NCI-H510A treated with DMSO at 0.1 percent for 48 hours (cell line): ENCODE measurements at regions not wholly inside any gene's neighbourhood (a gene's known extent, or its start where the extent isn't known, plus 50 kb on each side); places are given as distances from the start of the nearest gene placed in this dataset.
"Not testable (repeated sequence)": the region's sequence is repeated elsewhere in the genome, so short reads cannot be mapped to it uniquely, and the experiment has no call there.

Experiments used
- DNase-seq: peaks from one replicate; lab custom pipeline; 2025; lab: John Stamatoyannopoulos, UW

- no peak for DNase-seq
Observed at GRCh38 chr6:170043150-170043819, 247.6 kb downstream of the DLL1 start.

GRCh38 chr6:170042596-170043118 lies 248.2 kb downstream of the DLL1 start:
- DNase-seq, result no peak

DNA sequence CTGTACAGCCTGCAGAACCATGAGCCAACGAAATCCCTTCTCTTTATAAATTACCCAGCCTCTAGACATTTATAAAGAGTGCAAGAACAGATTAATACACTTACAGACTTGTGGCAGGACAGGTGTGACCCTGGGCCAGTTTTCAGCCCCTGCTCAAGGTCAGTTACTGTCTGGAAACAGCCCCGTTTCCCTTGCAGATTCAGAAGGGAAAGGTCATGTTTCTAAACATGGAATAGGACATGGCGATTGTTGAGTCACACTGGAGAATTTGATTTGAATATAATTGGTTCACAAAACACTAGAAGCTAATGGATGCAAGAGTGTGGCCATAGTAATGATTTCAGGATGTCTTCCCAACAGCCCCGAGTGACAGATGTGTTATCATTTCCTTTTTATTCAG lies 248.8 kb downstream of the DLL1 start:
- no peak for DNase-seq

GRCh38 chr6:170041526-170041925 lies 249.4 kb downstream of the DLL1 start:
- DNase-seq, result no peak

- DNase-seq, result no peak
Observed at GRCh38 chr6:170040906-170041305, 250.0 kb downstream of the DLL1 start.

GRCh38 chr6:170040115-170040500 lies 250.8 kb downstream of the DLL1 start:
- no peak for DNase-seq

- no peak for DNase-seq
Observed at GRCh38 chr6:170039156-170040114, 251.4 kb downstream of the DLL1 start.

DNA sequence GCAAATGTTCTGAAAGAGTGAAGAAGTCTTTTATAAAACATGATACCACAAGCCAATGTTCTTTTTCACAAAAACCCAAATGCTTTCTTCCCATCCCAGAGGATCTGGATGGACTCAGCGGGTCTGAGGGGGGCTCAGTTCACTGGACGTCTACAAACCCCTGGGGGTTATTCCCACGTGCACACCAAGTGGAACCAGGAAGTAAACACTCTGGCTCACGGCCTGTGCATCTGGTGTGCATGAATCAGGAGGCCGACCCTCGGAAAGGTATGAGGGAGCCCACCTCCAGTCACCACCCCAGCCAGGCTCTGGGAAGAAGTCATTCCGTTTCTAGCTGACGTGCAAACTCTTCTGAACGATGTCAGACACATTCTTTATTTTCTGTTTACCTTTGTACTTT lies 252.2 kb downstream of the DLL1 start:
- DNase-seq, result no peak

DNA sequence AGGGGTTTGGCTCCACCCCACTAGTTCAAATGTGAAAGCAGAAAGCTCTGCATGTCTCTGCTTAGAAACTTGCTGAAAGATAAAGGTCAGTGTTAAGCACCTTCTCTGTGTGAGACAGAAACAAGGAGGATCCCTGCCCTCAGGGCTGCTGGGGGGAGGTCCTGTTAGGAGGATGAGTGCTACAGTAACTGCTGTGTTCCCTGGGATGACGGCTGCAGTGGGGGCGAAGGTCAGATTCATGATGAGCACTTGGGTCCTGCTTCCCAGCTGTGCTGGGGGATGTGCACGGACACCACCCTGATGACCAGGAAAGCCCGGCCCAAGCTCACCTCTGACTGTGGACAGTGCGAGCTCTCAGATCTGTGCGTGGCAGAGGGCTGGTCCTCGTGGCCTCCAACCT lies 252.6 kb downstream of the DLL1 start:
- DNase-seq, result no peak

GRCh38 chr6:170037541-170038250 lies 253.2 kb downstream of the DLL1 start:
- DNase-seq, result no peak

DNA sequence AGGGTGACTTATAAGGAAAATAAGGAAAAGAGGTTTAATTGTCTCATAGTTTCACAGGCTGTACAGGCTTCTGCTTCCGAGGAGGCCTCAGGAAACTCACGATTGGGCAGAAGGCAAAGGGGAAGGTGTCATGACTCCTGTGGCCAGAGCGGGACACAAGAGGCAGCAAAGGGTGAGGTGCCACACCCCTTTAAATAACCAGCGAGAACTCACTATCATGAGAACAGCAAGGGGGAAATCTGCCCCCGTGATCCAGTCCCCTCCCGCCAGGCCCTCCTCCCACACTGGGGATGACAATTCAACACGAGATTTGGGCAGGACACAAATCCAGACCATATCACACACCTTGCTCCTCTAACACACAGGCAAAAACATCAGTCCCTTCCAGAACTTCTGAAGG lies 254.0 kb downstream of the DLL1 start:
- DNase-seq, result no peak

DNA sequence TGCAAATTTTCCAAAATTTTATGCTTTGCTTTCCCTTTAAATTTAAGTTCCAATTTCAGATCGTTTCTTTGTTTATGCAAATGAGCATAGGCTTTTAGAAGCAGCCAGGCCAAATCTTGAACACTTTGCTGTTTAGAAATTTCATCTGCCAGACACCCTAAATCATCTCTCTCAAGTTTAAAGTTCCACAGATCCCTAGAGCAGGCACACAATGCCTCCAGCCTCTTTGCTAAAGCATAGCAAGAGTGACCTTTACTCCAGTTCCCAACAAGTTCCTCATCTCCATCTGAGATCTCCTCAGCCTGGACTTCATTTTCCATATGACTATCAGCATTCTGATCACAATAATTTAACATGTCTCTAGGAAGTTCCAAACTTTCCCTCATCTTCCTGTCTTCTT lies 254.5 kb downstream of the DLL1 start:
- not testable (repeated sequence) for DNase-seq

- DNase-seq, result no peak
Observed at GRCh38 chr6:170035901-170036304, 255.0 kb downstream of the DLL1 start.

- DNase-seq, result no peak
Observed at GRCh38 chr6:170035044-170035443, 255.8 kb downstream of the DLL1 start.

GRCh38 chr6:170034294-170034693 lies 256.6 kb downstream of the DLL1 start:
- DNase-seq, result no peak

DNA sequence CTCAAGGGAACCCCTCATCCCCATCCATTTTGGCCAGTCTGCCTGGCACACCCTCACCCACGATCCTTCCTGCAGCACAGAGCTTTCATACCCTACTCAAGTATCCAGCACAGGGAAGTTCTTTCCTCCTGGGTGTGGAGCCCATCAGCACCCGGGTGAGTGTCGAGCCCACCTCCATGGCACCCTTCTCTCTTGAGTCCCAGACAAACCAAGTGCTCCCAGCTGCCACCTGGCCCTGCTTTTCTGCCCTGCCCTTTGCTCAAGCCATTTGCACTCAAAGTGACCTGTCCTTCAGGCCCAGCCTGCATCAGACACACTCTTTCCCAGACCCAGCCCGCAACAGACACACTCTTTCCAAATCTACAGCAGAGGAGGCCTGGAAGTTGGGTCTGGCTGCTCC lies 257.2 kb downstream of the DLL1 start:
- DNase-seq, result no peak

- DNase-seq, result no peak
Observed at GRCh38 chr6:170032706-170033309, 258.1 kb downstream of the DLL1 start.

- DNase-seq, result no peak
Observed at GRCh38 chr6:170032197-170032596, 258.7 kb downstream of the DLL1 start.

- DNase-seq, result no peak
Observed at GRCh38 chr6:170031684-170032121, 259.2 kb downstream of the DLL1 start.

- DNase-seq, result peak; percentile 16
Observed at GRCh38 chr6:170030821-170031471, 259.9 kb downstream of the DLL1 start.

- no peak for DNase-seq
Observed at GRCh38 chr6:170030284-170030815, 260.5 kb downstream of the DLL1 start.
